GM18867 (cell line): ENCODE measurements at regions not wholly inside any gene's neighbourhood (a gene's known extent, or its start where the extent isn't known, plus 50 kb on each side); places are given as distances from the start of the nearest gene placed in this dataset.
"Not testable (repeated sequence)": the region's sequence is repeated elsewhere in the genome, so short reads cannot be mapped to it uniquely, and the experiment has no call there.

Experiments
- ATAC-seq: cut with Tn5 transposase; IDR thresholded peaks from one replicate; pipeline ENCODE4 v1.9.1; 2021; ENCODE audit warnings: mild to moderate bottlenecking, moderate library complexity; ENCODE audit not compliant: unreplicated experiment

DNA sequence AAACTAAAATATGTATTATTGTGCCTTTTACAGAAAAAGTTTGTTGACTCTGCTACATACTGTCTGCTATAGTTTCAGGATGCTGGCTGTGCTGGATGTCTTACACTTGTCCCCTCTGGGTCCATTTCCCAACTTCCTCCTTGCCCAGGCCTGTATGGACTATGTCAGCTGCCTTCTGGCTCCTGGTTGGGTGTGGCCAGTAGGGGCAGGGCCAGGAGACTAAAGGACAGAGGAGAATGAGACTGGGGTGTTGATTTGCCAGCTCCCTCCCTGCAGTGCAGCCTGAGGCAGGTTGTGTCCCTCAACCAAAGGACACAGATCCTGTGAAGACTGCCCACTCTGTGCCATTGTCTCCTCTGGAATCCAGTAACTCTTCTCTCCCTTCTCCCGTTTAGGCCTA is 90.6 kb upstream of the UBE2E2 start:
- ATAC-seq, result no peak

DNA sequence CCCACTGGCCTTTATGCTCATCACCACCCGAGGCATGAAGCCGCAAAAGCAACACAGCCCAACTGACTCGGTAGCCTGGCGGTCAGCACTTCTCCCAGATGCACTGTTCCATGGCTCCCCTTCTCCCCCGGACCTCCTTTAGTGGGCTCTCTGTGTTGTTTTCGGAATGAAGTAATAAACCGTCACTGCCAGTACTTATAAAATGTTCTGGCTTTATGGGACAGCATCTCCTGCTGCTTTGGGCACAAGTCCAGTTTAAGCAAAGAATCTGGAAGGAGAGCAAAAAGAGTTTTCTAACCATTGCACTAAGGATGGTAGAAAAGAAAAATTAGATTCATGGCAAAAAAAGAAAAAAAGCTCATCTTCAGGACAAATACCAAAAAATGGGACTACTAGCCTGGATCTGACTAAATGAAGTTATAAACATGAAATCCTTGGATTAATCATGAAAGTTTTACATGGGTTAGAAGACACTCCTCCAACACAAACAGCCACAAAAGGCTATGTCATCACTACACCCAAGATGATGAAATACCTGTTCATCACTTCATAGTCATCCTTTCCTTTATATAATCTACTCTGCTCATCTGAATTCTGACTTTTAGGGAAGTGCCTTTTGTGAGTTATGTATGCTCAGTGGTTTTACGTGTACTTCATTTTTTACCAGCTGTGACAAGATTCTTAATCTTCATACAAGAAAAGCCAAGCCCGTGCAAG is 89.5 kb upstream of the UBE2E2 start:
- no peak for ATAC-seq

DNA sequence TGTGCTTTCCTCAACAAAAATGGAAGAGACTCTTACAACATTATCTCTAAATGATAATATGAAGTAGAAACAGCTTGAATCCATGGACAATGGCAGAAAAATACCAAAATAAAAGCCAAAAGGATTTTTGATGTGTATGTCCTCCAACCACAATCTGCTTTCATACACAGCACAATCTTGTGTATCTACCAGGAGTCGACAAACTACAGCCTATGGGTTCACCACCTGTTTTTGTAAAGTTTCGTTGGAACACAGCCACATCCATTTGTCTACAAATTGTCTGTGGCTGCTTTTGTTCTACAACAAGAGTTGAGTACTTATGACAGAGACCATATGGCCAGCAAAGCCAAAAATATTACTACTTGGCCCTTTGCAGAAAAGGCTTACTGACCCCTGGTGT is 88.7 kb upstream of the UBE2E2 start:
- ATAC-seq, result no peak

DNA sequence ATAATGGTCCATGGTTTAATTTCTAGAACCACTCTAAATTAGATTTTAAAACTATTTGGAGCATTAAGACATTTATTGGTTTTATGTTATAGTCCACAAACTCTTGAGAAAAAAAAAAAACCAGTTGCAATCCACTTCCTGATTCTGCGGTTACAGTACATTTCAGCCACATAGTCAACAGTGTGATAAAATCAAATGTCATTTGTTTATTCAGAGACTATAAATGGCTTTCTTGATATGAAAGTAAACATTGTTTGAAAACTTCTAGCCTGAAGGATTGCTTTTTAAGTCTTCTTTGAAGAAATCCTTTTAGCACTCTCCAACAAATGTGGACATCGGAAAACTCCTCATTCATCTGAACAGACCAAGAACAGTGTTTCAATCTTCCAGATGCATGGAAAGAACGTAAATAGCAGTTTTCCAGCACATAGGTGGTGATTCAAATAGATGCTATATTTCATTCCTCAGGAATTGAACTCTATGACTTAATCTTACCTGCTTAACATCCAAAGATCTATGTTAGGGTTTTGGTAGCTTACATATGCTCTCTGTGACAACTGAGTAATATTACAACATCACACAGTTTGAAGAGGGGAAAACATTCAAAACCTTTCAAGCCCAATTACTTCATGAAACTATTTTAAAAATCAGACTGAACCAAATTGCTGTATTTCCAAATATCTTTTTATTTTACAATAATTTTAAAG is 87.8 kb upstream of the UBE2E2 start:
- ATAC-seq, result no peak

DNA sequence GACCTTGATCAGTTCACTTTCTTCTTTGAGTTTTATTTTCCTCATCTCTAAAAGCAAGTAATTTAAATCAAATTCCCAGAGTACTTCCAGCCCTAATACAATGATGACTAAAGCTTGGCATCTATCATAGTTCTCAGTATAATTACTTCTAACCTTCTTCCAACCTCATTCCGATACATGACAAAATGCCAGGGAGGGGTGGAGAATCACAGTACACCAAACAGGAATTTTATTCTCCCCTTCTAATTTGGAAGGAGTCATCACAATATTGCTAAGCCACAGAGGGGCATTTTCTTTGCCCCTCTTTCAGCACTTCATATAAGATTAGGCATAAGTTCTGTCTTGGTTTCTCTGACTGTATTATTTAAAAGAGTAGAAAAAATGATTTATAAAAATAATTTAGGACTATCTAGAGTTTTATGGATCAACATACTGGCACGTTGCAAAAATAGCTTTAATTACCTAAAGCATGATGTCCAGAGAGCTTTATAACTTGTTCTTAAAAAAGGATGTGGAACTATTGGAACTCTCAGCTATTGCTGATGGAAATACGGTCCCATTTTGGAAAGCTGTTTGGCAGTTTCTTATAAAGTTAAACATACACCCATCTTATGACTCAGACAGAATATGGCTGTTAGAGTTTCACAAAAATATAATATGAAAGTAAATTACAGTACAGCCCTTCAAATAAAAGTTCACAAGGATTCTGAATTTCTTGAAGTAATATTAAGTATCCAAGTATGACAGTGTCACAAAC is 86.9 kb upstream of the UBE2E2 start:
- no peak for ATAC-seq

DNA sequence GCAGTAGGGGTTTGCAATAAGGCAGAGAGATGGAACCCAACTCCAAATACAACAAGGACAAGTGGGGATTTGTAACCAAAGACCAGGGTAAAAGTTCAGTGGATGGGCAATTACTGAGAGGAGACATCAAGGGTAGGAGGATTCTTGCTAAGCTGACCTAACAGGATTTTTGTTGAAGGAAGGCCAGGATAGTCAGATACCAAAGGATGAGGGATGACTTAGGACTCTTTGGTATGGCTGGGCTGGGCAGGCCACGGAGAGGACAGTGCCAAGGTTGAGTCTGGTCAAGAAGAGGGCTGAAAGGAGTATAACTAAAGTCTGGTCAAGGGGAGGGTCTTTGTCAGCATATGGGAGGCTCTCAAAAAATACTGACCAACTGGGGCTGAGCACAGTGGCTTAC is 85.3 kb upstream of the UBE2E2 start:
- no peak for ATAC-seq

DNA sequence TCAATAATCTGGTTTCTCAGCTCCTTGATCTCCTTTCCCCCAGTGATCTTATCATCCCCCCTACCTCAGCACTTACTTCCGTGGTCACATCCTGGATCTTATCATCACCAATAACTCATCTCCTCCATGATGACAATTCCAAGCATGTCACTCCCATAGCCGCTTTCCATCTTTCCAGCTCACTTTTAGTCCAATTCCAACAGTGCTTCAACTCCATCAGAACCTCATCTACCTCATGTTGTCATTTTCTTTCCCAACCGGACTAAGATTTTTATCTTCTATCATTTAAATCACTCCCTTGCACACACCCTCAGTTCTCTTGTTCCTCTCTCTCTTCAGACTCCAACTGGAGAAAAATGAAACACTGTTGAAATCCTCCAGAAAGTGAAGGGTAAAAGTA is 75.9 kb upstream of the UBE2E2 start:
- ATAC-seq, result no peak

DNA sequence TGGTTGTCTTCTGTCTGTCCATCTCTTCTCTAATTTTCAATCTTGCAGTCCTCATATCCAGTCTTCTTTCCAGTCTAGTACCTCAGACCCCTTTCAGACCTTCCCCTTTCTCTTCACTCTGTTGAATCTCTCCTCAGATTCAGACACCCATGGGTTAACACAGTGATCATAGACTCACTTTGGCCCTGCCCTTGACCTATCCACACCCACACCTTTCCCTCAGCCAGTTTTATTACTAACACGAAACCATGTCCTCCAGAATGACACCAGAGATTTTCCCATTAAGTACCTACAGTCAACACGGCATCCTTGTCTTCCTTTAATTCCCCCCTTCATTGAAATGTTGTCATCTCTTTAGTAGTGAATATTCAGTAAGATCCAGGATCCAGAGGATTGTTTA is 74.5 kb upstream of the UBE2E2 start:
- no peak for ATAC-seq

DNA sequence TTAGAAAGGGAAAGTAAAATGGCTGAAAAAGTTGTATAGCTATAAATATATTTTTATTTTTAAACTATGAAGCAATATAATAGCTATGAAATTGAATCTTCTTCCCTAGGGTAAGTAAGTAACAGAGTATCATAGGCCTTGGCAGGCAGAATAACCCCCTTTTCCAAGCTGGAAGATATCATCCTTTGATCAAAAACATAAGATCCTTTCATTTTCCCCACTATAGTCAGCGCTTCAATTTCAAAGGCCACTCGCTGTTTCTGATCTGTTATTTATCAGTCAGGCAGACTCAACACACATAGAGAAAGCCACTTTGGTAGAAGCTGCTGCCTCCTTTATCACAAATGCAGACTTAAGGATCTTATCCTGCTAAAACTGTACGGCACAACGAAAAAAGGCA is 74.0 kb upstream of the UBE2E2 start:
- no peak for ATAC-seq

DNA sequence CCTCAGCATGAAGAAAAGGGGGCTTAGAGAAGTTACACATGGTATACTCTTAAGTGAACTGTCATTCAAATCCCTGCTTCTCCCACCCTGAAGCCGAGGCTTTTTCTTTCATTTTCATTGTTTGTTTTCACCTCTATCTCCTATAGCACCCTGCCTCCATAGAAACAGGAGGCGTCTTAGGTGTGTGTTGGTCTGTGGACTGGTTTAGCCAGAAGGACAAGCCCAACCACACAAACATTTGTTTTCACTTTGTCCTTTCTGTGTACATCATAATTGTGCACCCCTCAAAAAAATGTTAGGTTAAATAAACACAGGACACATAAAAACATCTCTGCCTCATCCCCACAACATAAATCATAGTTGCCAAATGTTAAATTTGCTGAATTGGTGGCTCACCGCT is 73.3 kb upstream of the UBE2E2 start:
- peak; percentile 65 for ATAC-seq

DNA sequence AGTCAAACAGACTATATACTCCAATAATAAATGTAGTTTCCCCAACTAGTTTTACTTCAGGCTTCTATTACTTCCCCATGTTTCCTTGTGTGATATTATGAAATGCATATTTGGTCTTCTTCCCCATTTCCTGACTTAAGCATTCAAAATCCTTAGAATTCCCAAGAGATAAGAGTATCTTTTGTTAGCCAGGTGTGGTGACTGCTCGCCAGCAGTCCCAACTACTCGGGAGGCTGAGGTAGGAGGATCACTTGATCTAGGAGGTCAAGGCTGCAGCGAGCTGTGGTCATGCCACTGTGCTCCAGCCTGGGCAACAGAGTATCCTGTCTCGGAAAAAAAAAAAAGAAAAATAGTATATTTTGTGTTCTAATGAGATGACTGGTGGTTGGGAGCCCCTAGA is 72.7 kb upstream of the UBE2E2 start:
- ATAC-seq, result no peak

DNA sequence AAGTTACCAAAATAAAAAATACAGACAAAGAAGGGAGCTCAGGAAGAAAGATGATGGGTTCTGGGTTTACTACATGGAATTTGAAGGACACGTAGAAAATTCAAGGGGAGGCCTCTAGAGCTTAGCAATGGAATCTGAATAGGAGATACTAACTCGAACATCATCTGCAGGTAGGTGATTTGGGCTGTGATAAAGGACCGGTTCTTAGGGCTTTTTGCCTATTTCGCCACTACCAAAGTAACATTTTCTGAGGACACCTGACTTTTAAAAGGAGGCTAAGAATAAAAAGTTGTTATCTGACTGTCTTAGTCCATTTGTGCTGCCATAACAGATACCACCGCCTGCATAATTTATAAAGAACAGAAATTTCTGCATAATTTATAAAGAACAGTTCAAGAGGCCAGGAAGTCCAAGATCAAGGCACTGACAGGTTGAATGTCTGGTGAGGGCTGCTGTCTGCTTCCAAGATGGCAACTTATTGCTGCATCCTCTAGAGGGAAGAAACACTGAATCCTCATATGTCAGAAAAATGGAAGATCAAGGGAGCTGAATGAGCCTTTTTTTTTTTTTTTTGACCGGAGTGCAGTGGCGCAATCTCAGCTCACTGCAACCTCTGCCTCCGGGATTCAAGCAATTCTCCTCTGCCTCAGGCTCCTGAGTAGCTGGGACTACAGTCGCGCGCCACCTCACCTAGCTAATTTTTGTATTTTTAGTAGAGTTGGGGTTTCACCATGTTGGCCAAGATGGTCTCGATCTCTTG is 67.9 kb upstream of the UBE2E2 start:
- ATAC-seq, result no peak

DNA sequence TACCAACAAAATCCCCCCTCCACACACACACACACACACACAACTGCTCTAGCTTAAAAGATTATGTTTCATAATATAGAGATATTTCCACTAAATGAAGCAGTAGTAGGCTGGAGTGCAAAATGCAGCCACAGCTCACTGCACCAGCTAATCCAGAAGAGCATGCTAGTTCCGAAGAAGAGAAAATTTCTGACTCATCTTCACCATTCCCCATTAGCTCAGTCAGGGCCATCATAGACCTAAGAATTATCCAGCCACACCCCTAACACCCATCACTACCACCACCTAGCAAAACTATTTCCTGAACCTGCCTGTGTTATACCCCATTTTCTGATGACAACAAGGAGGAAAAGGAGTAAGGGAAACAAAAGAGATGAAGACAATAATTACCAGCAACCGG is 67.1 kb upstream of the UBE2E2 start:
- no peak for ATAC-seq

DNA sequence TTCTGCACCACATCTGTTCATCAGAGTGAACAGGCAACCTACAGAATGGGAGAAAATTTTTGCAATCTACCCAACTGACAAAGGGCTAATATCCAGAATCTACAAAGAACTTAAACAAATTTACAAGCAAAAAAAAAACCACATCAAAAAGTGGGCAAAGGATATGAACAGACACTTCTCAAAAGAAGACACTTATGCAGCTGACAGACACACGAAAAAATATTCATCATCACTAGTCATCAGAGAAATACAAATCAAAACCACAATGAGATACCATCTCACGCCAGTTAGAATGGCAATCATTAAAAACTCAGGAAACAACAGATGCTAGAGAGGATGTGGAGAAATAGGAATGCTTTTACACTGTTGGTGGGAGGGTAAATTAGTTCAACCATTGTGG is 59.1 kb upstream of the UBE2E2 start:
- ATAC-seq, result not testable (repeated sequence)

DNA sequence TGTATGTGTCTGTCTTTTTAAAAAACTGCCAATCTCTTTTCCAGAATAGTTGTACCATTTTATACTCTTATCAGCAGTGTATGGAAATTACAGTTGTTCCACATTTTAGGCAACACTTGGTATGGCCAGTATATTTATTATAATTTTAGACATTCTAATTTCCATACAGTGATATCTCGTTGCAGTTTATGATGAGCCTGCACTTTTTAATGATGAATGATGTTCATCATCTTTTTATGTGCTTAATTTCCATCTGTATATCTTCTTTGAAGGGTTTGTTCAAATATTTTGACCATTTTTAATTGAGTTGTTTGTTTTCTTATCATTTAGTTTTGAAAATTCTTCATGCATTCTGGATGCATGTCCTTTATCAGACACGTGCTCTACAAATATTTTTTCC is 57.0 kb upstream of the UBE2E2 start:
- no peak for ATAC-seq

DNA sequence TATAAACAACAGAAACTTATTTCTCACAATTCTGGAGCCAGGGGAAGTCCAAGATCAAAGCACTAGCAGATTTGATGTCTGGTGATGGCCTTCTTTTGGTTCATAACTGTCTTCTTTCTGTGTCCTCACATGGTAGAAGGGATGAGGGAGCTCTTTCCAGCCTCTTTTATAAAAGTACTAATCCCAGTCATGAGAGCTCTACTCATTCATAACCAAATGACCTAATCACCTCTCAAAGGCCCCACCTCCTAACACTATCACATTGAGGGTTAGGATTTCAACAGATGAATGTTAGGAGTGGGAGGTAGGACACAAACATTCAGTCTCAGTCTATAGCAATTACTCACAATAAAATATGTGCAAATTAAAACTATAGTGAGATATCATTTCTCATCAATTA is 50.1 kb upstream of the UBE2E2 start:
- ATAC-seq, result no peak
